Activated CD4-positive, alpha-beta memory T cell treated with anti-CD3 and anti-CD28 coated beads for 36 hours (primary cell): ENCODE measurements at regions not wholly inside any gene's neighbourhood (a gene's known extent, or its start where the extent isn't known, plus 50 kb on each side); places are given as distances from the start of the nearest gene placed in this dataset.
"Not testable (repeated sequence)": the region's sequence is repeated elsewhere in the genome, so short reads cannot be mapped to it uniquely, and the experiment has no call there.

Experiments used
- CTCF ChIA-PET: fragments of 350-600 bp; sonication (Branson Sonifier 250); formaldehyde crosslinking; loops from one replicate; lab custom pipeline; 2021; ENCODE audit warnings: antibody characterized with exemption, inconsistent platforms; lab: Charles Lee
- POLR2A ChIA-PET: fragments of 350-600 bp; sonication (Branson Sonifier 250); formaldehyde crosslinking; loops from one replicate; lab custom pipeline; 2021; ENCODE audit warnings: antibody characterized with exemption; lab: Charles Lee
- DNase-seq: peaks from one replicate; pipeline ENCODE4 v3.0.0-alpha.2; 2020
- H3K27ac Mint-ChIP-seq: one replicate; pipeline ENCODE4 v1.8.0; 2021; ENCODE audit warnings: mixed read lengths
- H3K27me3 Mint-ChIP-seq: one replicate; pipeline ENCODE4 v1.8.0; 2021; ENCODE audit warnings: mixed read lengths
- H3K36me3 Mint-ChIP-seq: one replicate; pipeline ENCODE4 v1.8.0; 2021; ENCODE audit warnings: mixed read lengths
- H3K4me1 Mint-ChIP-seq: one replicate; pipeline ENCODE4 v1.8.0; 2021; ENCODE audit warnings: low read depth, mixed read lengths
- H3K4me3 Mint-ChIP-seq: one replicate; pipeline ENCODE4 v1.8.0; 2021; ENCODE audit warnings: mild to moderate bottlenecking, mixed read lengths
- H3K9me3 Mint-ChIP-seq: one replicate; pipeline ENCODE4 v1.8.0; 2021; ENCODE audit warnings: mixed read lengths
- intact Hi-C: fragments of 100-400 bp; cut with micrococcal nuclease; formaldehyde crosslinking; loops from one replicate; pipeline ENCODE4 v1.15.1; 2023

DNA sequence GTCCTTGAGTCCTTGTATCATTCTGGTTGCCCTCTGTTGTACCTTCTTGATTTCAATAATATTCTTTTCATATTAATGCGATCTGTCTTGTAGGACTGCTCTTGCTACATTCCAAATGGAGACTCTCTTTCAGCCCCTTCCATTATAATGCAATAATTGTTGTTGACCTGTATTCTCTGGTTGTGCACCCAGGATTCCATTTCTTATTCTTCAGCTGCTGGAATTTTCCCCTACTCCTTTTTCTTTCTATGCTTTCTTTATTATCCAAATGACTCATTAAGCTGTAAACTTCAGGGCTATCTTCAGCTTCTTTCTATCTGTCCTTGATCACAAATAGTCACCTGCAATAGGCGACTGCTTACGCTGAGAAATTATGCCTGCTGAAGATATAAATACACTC lies 321.5 kb downstream of the SATB1 start:
- Mint-ChIP-seq H3K9me3 (no peaks in the 10 kb centered on the region), H3K27ac (no peak overlapping the region), H3K27me3 (peaks cover 14% of the 10 kb centered on the region), H3K4me1 (peaks cover 10% of the 10 kb centered on the region), H3K4me3 (no peak overlapping the region), H3K36me3 (no peaks in the 10 kb centered on the region)
- ChIA-PET CTCF (no interaction called here), POLR2A (no interaction called here)
- intact Hi-C loops: loop anchor here (5.0 kb wide), 1 partner anchor 104 kb away; no protein-coding TSS in a partner anchor
- no peak for DNase-seq

DNA sequence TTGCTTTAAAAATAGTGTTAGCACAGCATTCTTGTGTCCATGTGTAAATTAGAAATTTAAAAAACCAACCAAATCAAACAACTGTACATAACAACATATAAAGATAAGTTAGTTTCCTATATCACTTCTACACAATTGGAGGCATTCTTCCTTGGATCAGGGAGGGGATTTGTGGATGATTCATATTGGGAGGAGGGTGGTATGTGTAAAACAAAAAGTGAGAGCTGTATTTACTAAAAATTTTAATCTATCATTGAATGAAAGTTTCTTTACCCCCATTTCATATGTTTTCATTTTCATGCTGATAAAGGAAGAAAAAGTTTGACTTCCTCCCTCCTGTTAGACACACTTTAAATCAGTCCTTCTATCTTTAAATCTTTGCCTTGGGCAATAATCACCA lies 325.0 kb downstream of the SATB1 start:
- H3K27ac Mint-ChIP-seq: no peak overlapping the region
- H3K36me3 Mint-ChIP-seq: no peaks in the 10 kb centered on the region
- ChIA-PET CTCF (no interaction called here), POLR2A (no interaction called here)
- DNase-seq: no peak
- peaks cover 4% of the 10 kb centered on the region for H3K9me3 Mint-ChIP-seq
- peaks cover 10% of the 10 kb centered on the region for H3K4me1 Mint-ChIP-seq
- H3K4me3 Mint-ChIP-seq: no peak overlapping the region
- peaks cover 17% of the 10 kb centered on the region for H3K27me3 Mint-ChIP-seq
- intact Hi-C loops: loop anchor here (5.0 kb wide), 1 partner anchor 107 kb away; no protein-coding TSS in a partner anchor

- Mint-ChIP-seq H3K9me3 (peaks cover 4% of the 10 kb centered on the region), H3K36me3 (no peaks in the 10 kb centered on the region), H3K27me3 (peaks cover 15% of the 10 kb centered on the region), H3K27ac (peak overlapping the region; percentile 0), H3K4me3 (no peak overlapping the region), H3K4me1 (peaks cover 10% of the 10 kb centered on the region)
- ChIA-PET POLR2A (no interaction called here), CTCF (no interaction called here)
- intact Hi-C loops: loop anchor here (5.0 kb wide), 1 partner anchor 108 kb away; no protein-coding TSS in a partner anchor
- no peak for DNase-seq
Observed at GRCh38 chr3:18099611-18100010, 325.5 kb downstream of the SATB1 start.

DNA sequence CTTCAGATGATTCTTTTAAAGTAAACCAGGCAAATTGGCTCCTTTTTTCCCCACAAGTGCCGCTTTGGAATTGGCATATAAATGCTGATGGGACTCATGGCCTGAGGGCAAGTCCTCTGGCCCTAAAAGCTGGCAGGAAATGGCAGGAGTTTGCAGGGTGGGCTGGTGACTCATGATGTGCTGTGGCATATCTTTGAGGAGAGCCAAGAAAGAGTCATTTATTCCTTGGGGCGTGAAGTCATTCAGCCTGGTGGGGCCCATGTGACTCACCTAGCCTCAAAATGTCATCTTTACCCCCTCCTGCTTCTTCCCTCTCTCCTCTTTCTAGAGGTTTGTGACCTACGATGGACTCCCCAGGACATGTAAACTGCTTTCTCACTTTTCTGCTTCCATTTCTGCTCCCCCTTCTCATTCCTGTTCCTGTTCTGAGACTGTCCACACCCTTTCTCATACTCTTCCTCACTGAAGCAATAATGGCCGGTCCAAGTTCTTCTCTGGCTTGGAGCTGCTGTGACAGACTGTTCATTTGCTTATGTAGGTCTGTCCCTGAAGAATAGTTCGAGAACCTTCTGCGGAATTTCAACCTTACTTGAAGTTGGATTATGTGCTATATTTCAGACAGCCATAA lies 326.1 kb downstream of the SATB1 start:
- H3K36me3 Mint-ChIP-seq: no peaks in the 10 kb centered on the region
- H3K4me3 Mint-ChIP-seq: no peak overlapping the region
- peaks cover 11% of the 10 kb centered on the region for H3K27me3 Mint-ChIP-seq
- intact Hi-C loops: no loop called here
- POLR2A ChIA-PET: no interaction called here
- peaks cover 4% of the 10 kb centered on the region for H3K9me3 Mint-ChIP-seq
- peak; percentile 64 for DNase-seq
- peak overlapping the region; percentile 0 for H3K27ac Mint-ChIP-seq
- peaks cover 10% of the 10 kb centered on the region for H3K4me1 Mint-ChIP-seq
- CTCF ChIA-PET: no interaction called here

DNA sequence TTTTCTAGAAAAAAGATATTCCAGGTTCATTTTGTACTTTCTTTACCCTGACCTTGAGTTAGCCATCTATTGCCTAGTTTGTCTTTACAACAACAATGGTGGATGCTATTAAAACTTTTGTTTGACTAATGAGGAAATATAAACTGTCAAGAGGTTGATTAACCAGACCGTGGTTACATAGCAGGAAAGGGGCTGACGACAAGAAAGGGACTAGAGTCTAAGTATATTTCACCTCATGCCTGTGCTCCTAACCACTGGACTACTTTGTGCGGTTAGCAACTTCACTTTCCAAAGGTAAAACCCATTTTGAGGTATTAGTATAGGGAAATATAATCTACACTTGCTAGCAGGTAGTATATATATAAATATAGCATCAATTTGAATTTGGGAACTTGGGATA lies 327.1 kb downstream of the SATB1 start:
- no peak overlapping the region for H3K27ac Mint-ChIP-seq
- H3K4me3 Mint-ChIP-seq: no peak overlapping the region
- DNase-seq: no peak
- H3K36me3 Mint-ChIP-seq: no peaks in the 10 kb centered on the region
- H3K27me3 Mint-ChIP-seq: peaks cover 9% of the 10 kb centered on the region
- peaks cover 10% of the 10 kb centered on the region for H3K4me1 Mint-ChIP-seq
- ChIA-PET CTCF (no interaction called here), POLR2A (no interaction called here)
- intact Hi-C loops: no loop called here
- peaks cover 4% of the 10 kb centered on the region for H3K9me3 Mint-ChIP-seq

- CTCF ChIA-PET: no interaction called here
- Mint-ChIP-seq H3K27ac (no peak overlapping the region), H3K4me1 (peaks cover 10% of the 10 kb centered on the region), H3K36me3 (no peaks in the 10 kb centered on the region), H3K27me3 (peaks cover 7% of the 10 kb centered on the region), H3K9me3 (peaks cover 4% of the 10 kb centered on the region), H3K4me3 (no peak overlapping the region)
- POLR2A ChIA-PET: no interaction called here
- DNase-seq: no peak
- intact Hi-C loops: no loop called here
Observed at GRCh38 chr3:18097473-18097872, 327.7 kb downstream of the SATB1 start.

- no peak for DNase-seq
Observed at GRCh38 chr3:18092726-18093125, 332.4 kb downstream of the SATB1 start.

DNA sequence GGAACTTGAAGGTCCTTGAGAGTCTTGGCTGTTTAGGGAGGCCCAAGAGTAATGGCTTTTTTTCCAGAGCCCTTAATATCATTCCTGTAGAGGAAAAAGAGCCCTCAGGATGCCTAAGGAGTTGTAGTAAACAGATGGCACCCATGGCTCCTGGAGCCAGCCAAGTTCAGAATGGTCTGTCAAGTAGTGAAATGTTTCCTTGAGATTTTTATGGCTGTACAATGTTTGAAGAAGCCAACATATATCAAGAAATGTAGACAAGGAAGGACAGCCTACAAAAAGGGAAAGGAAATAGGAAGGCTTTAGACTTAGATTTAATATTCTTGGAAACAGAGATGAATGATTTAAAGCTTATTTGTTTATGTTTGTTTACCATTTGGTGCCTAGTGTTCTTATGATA lies 334.8 kb downstream of the SATB1 start:
- DNase-seq: no peak
- no peaks in the 10 kb centered on the region for H3K9me3 Mint-ChIP-seq
- no peak overlapping the region for H3K4me3 Mint-ChIP-seq
- H3K4me1 Mint-ChIP-seq: peaks cover 2% of the 10 kb centered on the region
- peaks cover 8% of the 10 kb centered on the region for H3K27me3 Mint-ChIP-seq
- H3K36me3 Mint-ChIP-seq: no peaks in the 10 kb centered on the region
- no peak overlapping the region for H3K27ac Mint-ChIP-seq
- ChIA-PET POLR2A (no interaction called here), CTCF (no interaction called here)
- intact Hi-C loops: no loop called here

More at GRCh38 chr3:18092726-18093125, 332.4 kb downstream of the SATB1 start:
- H3K27me3 Mint-ChIP-seq: peaks cover 4% of the 10 kb centered on the region
- H3K36me3 Mint-ChIP-seq: no peaks in the 10 kb centered on the region
- ChIA-PET POLR2A (no interaction called here), CTCF (no interaction called here)
- no peak overlapping the region for H3K27ac Mint-ChIP-seq
- peaks cover 2% of the 10 kb centered on the region for H3K4me1 Mint-ChIP-seq
- peaks cover 2% of the 10 kb centered on the region for H3K9me3 Mint-ChIP-seq
- no peak overlapping the region for H3K4me3 Mint-ChIP-seq
- intact Hi-C loops: no loop called here

GRCh38 chr3:18087988-18088387 lies 337.2 kb downstream of the SATB1 start:
- H3K4me1 Mint-ChIP-seq: peaks cover 2% of the 10 kb centered on the region
- H3K9me3 Mint-ChIP-seq: no peaks in the 10 kb centered on the region
- no peak overlapping the region for H3K4me3 Mint-ChIP-seq
- H3K27me3 Mint-ChIP-seq: peaks cover 14% of the 10 kb centered on the region
- ChIA-PET POLR2A (no interaction called here), CTCF (no interaction called here)
- H3K27ac Mint-ChIP-seq: no peak overlapping the region
- intact Hi-C loops: no loop called here
- H3K36me3 Mint-ChIP-seq: no peaks in the 10 kb centered on the region
- no peak for DNase-seq

- intact Hi-C loops: no loop called here
- H3K4me1 Mint-ChIP-seq: peaks cover 2% of the 10 kb centered on the region
- CTCF ChIA-PET: no interaction called here
- peaks cover 14% of the 10 kb centered on the region for H3K27me3 Mint-ChIP-seq
- no peak overlapping the region for H3K4me3 Mint-ChIP-seq
- no peak overlapping the region for H3K27ac Mint-ChIP-seq
- no peaks in the 10 kb centered on the region for H3K9me3 Mint-ChIP-seq
- DNase-seq: no peak
- H3K36me3 Mint-ChIP-seq: no peaks in the 10 kb centered on the region
- POLR2A ChIA-PET: interaction anchor here (0.6 kb wide), 1 partner anchor 1866 kb away, joined by 3 read pairs; no protein-coding TSS in a partner anchor
Observed at GRCh38 chr3:18086760-18087159, 338.4 kb downstream of the SATB1 start.

DNA sequence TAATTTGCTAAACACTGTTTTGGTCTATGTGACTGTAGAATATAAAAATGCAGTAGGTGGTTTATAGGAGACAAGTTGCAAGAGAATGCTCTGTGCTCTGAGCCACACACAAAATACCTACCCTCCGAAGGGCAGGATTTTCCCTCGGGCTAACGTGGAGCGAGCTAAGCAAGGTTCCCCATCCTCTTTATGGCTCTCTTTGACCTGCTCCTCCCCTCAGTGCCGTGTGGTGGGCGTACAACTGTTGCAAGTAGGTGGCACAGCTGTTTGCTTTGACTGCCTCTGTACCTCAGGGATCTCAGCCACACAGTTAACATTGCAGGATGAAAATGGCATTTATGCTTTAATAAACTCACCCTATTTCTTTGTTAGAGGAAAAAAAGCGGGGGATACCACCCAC lies 339.1 kb downstream of the SATB1 start:
- Mint-ChIP-seq H3K4me1 (peaks cover 2% of the 10 kb centered on the region), H3K36me3 (no peaks in the 10 kb centered on the region), H3K4me3 (no peak overlapping the region), H3K27ac (no peak overlapping the region), H3K9me3 (no peaks in the 10 kb centered on the region), H3K27me3 (peaks cover 14% of the 10 kb centered on the region)
- POLR2A ChIA-PET: no interaction called here
- intact Hi-C loops: no loop called here
- no peak for DNase-seq
- CTCF ChIA-PET: no interaction called here

DNA sequence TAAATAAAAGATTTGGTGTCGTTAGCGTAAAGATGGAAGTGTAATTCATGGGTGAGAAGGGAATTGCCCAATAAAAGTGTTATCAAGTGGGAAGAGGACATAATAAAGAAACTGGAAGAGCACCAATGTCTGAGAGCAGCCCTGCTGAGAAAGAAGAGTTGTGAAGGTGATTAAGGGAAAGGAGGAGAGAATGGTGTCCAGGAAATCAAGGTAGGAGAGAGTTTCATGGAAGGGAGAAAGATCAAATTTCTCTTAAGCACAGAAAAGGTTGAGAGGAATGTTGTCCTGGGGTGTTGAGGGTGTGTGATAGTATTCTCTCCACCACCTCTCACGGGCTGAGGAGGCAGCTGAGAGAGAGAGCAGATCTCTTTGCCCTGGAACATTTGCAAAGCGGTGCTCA lies 339.7 kb downstream of the SATB1 start:
- POLR2A ChIA-PET: no interaction called here
- Mint-ChIP-seq H3K27ac (no peak overlapping the region), H3K27me3 (peaks cover 14% of the 10 kb centered on the region), H3K4me3 (no peak overlapping the region), H3K36me3 (no peaks in the 10 kb centered on the region), H3K4me1 (peaks cover 2% of the 10 kb centered on the region), H3K9me3 (no peaks in the 10 kb centered on the region)
- CTCF ChIA-PET: no interaction called here
- DNase-seq: no peak
- intact Hi-C loops: no loop called here

DNA sequence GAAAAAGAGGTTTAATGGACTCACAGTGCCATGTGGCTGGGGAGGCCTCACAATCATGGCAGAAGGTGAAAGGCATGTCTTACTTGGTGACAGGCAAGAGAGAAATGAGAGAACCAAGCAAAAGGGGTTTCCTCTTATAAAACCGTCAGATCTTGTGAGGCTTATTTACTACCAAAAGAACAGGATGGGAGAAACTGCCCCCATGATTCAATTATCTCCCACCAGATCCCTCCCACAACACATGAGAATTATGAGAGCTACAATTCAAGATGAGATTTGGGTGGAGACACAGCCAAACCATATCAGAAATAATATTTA lies 340.8 kb upstream of the TBC1D5 start:
- DNase-seq, H3K9me3 Mint-ChIP-seq, H3K4me3 Mint-ChIP-seq, H3K36me3 Mint-ChIP-seq, H3K27ac Mint-ChIP-seq, CTCF ChIA-PET, H3K4me1 Mint-ChIP-seq, intact Hi-C loops, POLR2A ChIA-PET: not testable (repeated sequence)
- H3K27me3 Mint-ChIP-seq: peaks cover 12% of the 10 kb centered on the region
